Neural cell (in vitro differentiated cells): ENCODE measurements at regions not wholly inside any gene's neighbourhood (a gene's known extent, or its start where the extent isn't known, plus 50 kb on each side); places are given as distances from the start of the nearest gene placed in this dataset.

Source experiments
- RAD21 ChIP-seq: fragments of 450-650 bp; conservative IDR thresholded peaks from 2 replicates; pipeline ENCODE4 v1.6.1; 2014; ENCODE audit warnings: antibody characterized with exemption, mild to moderate bottlenecking, moderate library complexity
- TF ChIP-seq, protein P1 (sequence below): fragments of 450-650 bp; IDR thresholded peaks from 2 replicates; pipeline ENCODE4 v1.5.1; 2014; ENCODE audit warnings: antibody characterized with exemption, mild to moderate bottlenecking, moderate library complexity; ENCODE audit not compliant: poor library complexity, severe bottlenecking

DNA sequence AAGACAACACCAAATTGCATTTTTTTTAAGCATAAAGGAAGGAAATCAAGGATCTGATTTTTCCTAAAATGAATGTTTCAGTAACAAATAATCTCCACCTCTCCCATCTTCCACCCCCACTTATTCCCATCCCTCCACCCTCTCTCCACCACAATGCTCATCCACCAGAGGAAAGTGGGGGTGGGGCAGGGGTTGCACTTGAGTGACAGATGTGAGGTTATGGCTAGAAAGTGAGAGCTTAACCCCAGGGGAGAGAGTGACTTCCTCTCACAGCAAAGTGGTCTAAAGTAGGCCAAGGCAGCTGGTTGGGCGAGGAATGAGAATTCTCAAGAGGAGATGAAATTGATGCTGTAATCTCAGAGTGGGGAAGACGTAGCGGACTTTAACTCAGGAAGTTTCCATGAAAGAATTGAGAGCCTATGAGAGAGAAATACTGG lies 104.7 kb downstream of the HNRNPLL start:
- TF ChIP-seq, protein P1, sequence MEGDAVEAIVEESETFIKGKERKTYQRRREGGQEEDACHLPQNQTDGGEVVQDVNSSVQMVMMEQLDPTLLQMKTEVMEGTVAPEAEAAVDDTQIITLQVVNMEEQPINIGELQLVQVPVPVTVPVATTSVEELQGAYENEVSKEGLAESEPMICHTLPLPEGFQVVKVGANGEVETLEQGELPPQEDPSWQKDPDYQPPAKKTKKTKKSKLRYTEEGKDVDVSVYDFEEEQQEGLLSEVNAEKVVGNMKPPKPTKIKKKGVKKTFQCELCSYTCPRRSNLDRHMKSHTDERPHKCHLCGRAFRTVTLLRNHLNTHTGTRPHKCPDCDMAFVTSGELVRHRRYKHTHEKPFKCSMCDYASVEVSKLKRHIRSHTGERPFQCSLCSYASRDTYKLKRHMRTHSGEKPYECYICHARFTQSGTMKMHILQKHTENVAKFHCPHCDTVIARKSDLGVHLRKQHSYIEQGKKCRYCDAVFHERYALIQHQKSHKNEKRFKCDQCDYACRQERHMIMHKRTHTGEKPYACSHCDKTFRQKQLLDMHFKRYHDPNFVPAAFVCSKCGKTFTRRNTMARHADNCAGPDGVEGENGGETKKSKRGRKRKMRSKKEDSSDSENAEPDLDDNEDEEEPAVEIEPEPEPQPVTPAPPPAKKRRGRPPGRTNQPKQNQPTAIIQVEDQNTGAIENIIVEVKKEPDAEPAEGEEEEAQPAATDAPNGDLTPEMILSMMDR = no peak
- TF ChIP-seq RAD21 = no peak
